ENCODE measurements at regions not wholly inside any gene's neighbourhood (a gene's known extent, or its start where the extent isn't known, plus 50 kb on each side); places are given as distances from the start of the nearest gene placed in this dataset.
"Not testable (repeated sequence)": the region's sequence is repeated elsewhere in the genome, so short reads cannot be mapped to it uniquely, and the experiment has no call there.

GRCh38 chr16:21365541-21365940 is 87.5 kb upstream of the CRYM start:
- H3K36me3 ChIP-seq (ENCODE audit: control insufficient read depth in 2 of 2, insufficient read depth in 1 of 2, low read length in 2 of 2); CTCF ChIA-PET; H3K4me3 ChIP-seq (ENCODE audit: low read depth, low read length); H3K27ac ChIP-seq (ENCODE audit: extremely low read depth, low read depth, low read length); H3K9me3 ChIP-seq (ENCODE audit: control insufficient read depth, insufficient read depth, low read depth, low read length); POLR2A ChIA-PET; H3K4me1 ChIP-seq (ENCODE audit: control insufficient read depth, insufficient read depth, low read length): not testable (repeated sequence)

GRCh38 chr16:21363550-21364223 is 85.6 kb upstream of the CRYM start:
- CTCF ChIA-PET, POLR2A ChIA-PET: not testable (repeated sequence)

GRCh38 chr16:21361612-21362227 is 83.6 kb upstream of the CRYM start:
- H3K36me3 ChIP-seq (ENCODE audit: control insufficient read depth in 2 of 2, insufficient read depth in 1 of 2, low read length in 2 of 2); H3K27ac ChIP-seq (ENCODE audit: extremely low read depth, low read depth, low read length); POLR2A ChIA-PET; H3K4me1 ChIP-seq (ENCODE audit: control insufficient read depth, insufficient read depth, low read length); H3K9me3 ChIP-seq (ENCODE audit: control insufficient read depth, insufficient read depth, low read depth, low read length); CTCF ChIA-PET; H3K4me3 ChIP-seq (ENCODE audit: low read depth, low read length): not testable (repeated sequence)

More at GRCh38 chr16:21363550-21364223, 85.6 kb upstream of the CRYM start:
- H3K36me3 ChIP-seq (ENCODE audit: control insufficient read depth in 2 of 2, insufficient read depth in 1 of 2, low read length in 2 of 2); H3K9me3 ChIP-seq (ENCODE audit: control insufficient read depth, insufficient read depth, low read depth, low read length); H3K4me3 ChIP-seq (ENCODE audit: low read depth, low read length); H3K4me1 ChIP-seq (ENCODE audit: control insufficient read depth, insufficient read depth, low read length); H3K27ac ChIP-seq (ENCODE audit: extremely low read depth, low read depth, low read length): not testable (repeated sequence)

GRCh38 chr16:21361045-21361444 is 83.0 kb upstream of the CRYM start:
- H3K4me3 ChIP-seq (ENCODE audit: low read depth, low read length); CTCF ChIA-PET; H3K36me3 ChIP-seq (ENCODE audit: control insufficient read depth in 2 of 2, insufficient read depth in 1 of 2, low read length in 2 of 2); POLR2A ChIA-PET; H3K4me1 ChIP-seq (ENCODE audit: control insufficient read depth, insufficient read depth, low read length); H3K9me3 ChIP-seq (ENCODE audit: control insufficient read depth, insufficient read depth, low read depth, low read length); H3K27ac ChIP-seq (ENCODE audit: extremely low read depth, low read depth, low read length): not testable (repeated sequence)

GRCh38 chr16:21359513-21359912 is 81.4 kb upstream of the CRYM start:
- H3K9me3 ChIP-seq (ENCODE audit: control insufficient read depth, insufficient read depth, low read depth, low read length); H3K4me3 ChIP-seq (ENCODE audit: low read depth, low read length); CTCF ChIA-PET; H3K36me3 ChIP-seq (ENCODE audit: control insufficient read depth in 2 of 2, insufficient read depth in 1 of 2, low read length in 2 of 2); H3K27ac ChIP-seq (ENCODE audit: extremely low read depth, low read depth, low read length); H3K4me1 ChIP-seq (ENCODE audit: control insufficient read depth, insufficient read depth, low read length); POLR2A ChIA-PET: not testable (repeated sequence)

- H3K36me3 ChIP-seq (ENCODE audit: control insufficient read depth in 2 of 2, insufficient read depth in 1 of 2, low read length in 2 of 2); H3K27ac ChIP-seq (ENCODE audit: extremely low read depth, low read depth, low read length); CTCF ChIA-PET; H3K4me3 ChIP-seq (ENCODE audit: low read depth, low read length); H3K4me1 ChIP-seq (ENCODE audit: control insufficient read depth, insufficient read depth, low read length); H3K9me3 ChIP-seq (ENCODE audit: control insufficient read depth, insufficient read depth, low read depth, low read length); POLR2A ChIA-PET: not testable (repeated sequence)
Observed at GRCh38 chr16:21358261-21358795, 80.2 kb upstream of the CRYM start.

GRCh38 chr16:21356308-21356707 is 78.2 kb upstream of the CRYM start:
- H3K36me3 ChIP-seq (ENCODE audit: control insufficient read depth in 2 of 2, insufficient read depth in 1 of 2, low read length in 2 of 2); H3K9me3 ChIP-seq (ENCODE audit: control insufficient read depth, insufficient read depth, low read depth, low read length); H3K4me1 ChIP-seq (ENCODE audit: control insufficient read depth, insufficient read depth, low read length); CTCF ChIA-PET; H3K4me3 ChIP-seq (ENCODE audit: low read depth, low read length); H3K27ac ChIP-seq (ENCODE audit: extremely low read depth, low read depth, low read length); POLR2A ChIA-PET: not testable (repeated sequence)

GRCh38 chr16:21351433-21351832 is 73.3 kb upstream of the CRYM start:
- POLR2A ChIA-PET; H3K4me1 ChIP-seq (ENCODE audit: control insufficient read depth, insufficient read depth, low read length); H3K36me3 ChIP-seq (ENCODE audit: control insufficient read depth in 2 of 2, insufficient read depth in 1 of 2, low read length in 2 of 2); H3K4me3 ChIP-seq (ENCODE audit: low read depth, low read length); CTCF ChIA-PET; H3K27ac ChIP-seq (ENCODE audit: extremely low read depth, low read depth, low read length); H3K9me3 ChIP-seq (ENCODE audit: control insufficient read depth, insufficient read depth, low read depth, low read length): not testable (repeated sequence)

- H3K9me3 ChIP-seq (ENCODE audit: control insufficient read depth, insufficient read depth, low read depth, low read length); H3K36me3 ChIP-seq (ENCODE audit: control insufficient read depth in 2 of 2, insufficient read depth in 1 of 2, low read length in 2 of 2); H3K4me1 ChIP-seq (ENCODE audit: control insufficient read depth, insufficient read depth, low read length); H3K27ac ChIP-seq (ENCODE audit: extremely low read depth, low read depth, low read length); H3K4me3 ChIP-seq (ENCODE audit: low read depth, low read length); CTCF ChIA-PET; POLR2A ChIA-PET: not testable (repeated sequence)
Observed at GRCh38 chr16:21350851-21351250, 72.8 kb upstream of the CRYM start.

- H3K9me3 ChIP-seq (ENCODE audit: control insufficient read depth, insufficient read depth, low read depth, low read length); POLR2A ChIA-PET; H3K4me3 ChIP-seq (ENCODE audit: low read depth, low read length); H3K4me1 ChIP-seq (ENCODE audit: control insufficient read depth, insufficient read depth, low read length); H3K36me3 ChIP-seq (ENCODE audit: control insufficient read depth in 2 of 2, insufficient read depth in 1 of 2, low read length in 2 of 2); CTCF ChIA-PET; H3K27ac ChIP-seq (ENCODE audit: extremely low read depth, low read depth, low read length): not testable (repeated sequence)
Observed at GRCh38 chr16:21349336-21349735, 71.2 kb upstream of the CRYM start.

GRCh38 chr16:21348815-21349214 is 70.7 kb upstream of the CRYM start:
- H3K4me3 ChIP-seq (ENCODE audit: low read depth, low read length); H3K4me1 ChIP-seq (ENCODE audit: control insufficient read depth, insufficient read depth, low read length); CTCF ChIA-PET; H3K9me3 ChIP-seq (ENCODE audit: control insufficient read depth, insufficient read depth, low read depth, low read length); POLR2A ChIA-PET; H3K36me3 ChIP-seq (ENCODE audit: control insufficient read depth in 2 of 2, insufficient read depth in 1 of 2, low read length in 2 of 2); H3K27ac ChIP-seq (ENCODE audit: extremely low read depth, low read depth, low read length): not testable (repeated sequence)

Measured in HEK293 (cell line).